Heart right ventricle (tissue), 16 donors: ENCODE measurements at regions not wholly inside any gene's neighbourhood (a gene's known extent, or its start where the extent isn't known, plus 50 kb on each side); places are given as distances from the start of the nearest gene placed in this dataset.

Source experiments
- ATAC-seq, 8 donors: fragments of 200-7000 bp; cut with Tn5 transposase; one replicate each; pipeline ENCODE4 v1.9.1; 2020; ENCODE audit warnings: mild to moderate bottlenecking in 8 of 8, moderate library complexity in 8 of 8, moderate number of reproducible peaks in 1 of 8
- DNase-seq, 2 donors: peaks; one replicate each; pipeline ENCODE4 v3.0.0-alpha.2; 2020
- H3K27ac ChIP-seq, 10 donors: fragments of 200-600 bp; sonication (generic) in 2 of 10; one replicate each; pipeline versions ENCODE4 v1.5.0 to v1.8.0; 2020 to 2022; ENCODE audit warnings: mild to moderate bottlenecking in 3 of 10
- H3K27me3 ChIP-seq, 7 donors: fragments of 200-600 bp; one replicate each; pipeline ENCODE4 v1.8.0; 2021 to 2022; ENCODE audit warnings: mild to moderate bottlenecking in 2 of 7
- H3K36me3 ChIP-seq, 9 donors: fragments of 200-600 bp; sonication (generic) in 1 of 9; one replicate each; pipeline versions ENCODE4 v1.5.0 to v1.8.0; 2020 to 2022; ENCODE audit warnings: mild to moderate bottlenecking in 2 of 9
- H3K4me1 ChIP-seq, 9 donors: fragments of 200-600 bp; sonication (generic) in 1 of 9; one replicate each; pipeline versions ENCODE4 v1.5.0 to v1.8.0; 2020 to 2022; ENCODE audit warnings: mild to moderate bottlenecking in 4 of 9
- H3K4me3 ChIP-seq, 10 donors: fragments of 200-600 bp; sonication (generic) in 2 of 10; one replicate each; pipeline versions ENCODE4 v1.5.0 to v1.8.0; 2020 to 2022; ENCODE audit warnings: mild to moderate bottlenecking in 7 of 10, moderate library complexity in 2 of 10
- H3K9me3 ChIP-seq, 11 donors: fragments of 200-600 bp in 10 of 11; sonication (generic) in 2 of 11; one replicate each; pipeline versions ENCODE4 v1.5.0 to v1.8.0; 2013 to 2022; ENCODE audit warnings: mild to moderate bottlenecking in 2 of 11, control low read depth in 1 of 11, moderate library complexity in 1 of 11
- WGBS, 2 donors: extraction: QIAGEN DNeasy Blood & Tissue Kit; methylation state at CpG; one replicate each; pipeline ENCODE4 v1.1.7; 2013; ENCODE audit warnings: inconsistent platforms in 1 of 2; 5-methylcytosine and 5-hydroxymethylcytosine counted together
- intact Hi-C, 10 donors: fragments of 100-400 bp; cut with DNase I; formaldehyde crosslinking; loops; one replicate each; pipeline versions ENCODE4 v1.11.1 to v1.14.2; 2022
- TF ChIP-seq, protein P1 (sequence below), 9 donors: fragments of 200-600 bp; sonication (generic) in 2 of 9; IDR thresholded peaks; one replicate each; pipeline versions ENCODE4 v1.5.0 to v1.8.0; 2021 to 2022; ENCODE audit warnings: antibody characterized with exemption in 9 of 9, mild to moderate bottlenecking in 5 of 9, moderate library complexity in 1 of 9
- donor health status: Arrhythmogenic right ventricular cardiomyopathy.
- donor health status: ischemic (EF 13 %, LVEDD 7.1; RV severe dilation, severe dysfunction).
- donor health status: healthy with polysubstance abuse.
- donor health status: DM: no; HTN: yes; CAD: no.
- donor health status: DM: no; HTN: no; CAD: no.
- donor health status: ischemic (EF 25% LVEDD 6.9; RV normal size, moderate dysfunction).
- donor health status: ischemic (EF 25% LVEDD 5.7; RV mildly dilated, moderate dysfunction).
- donor health status: healthy.
- donor health status: DM: yes; HTN: yes; CAD: no.
- donor health status: Ischemic cardiomyopathy.
- donor health status: ischemic (EF 35%, LVEDD 5.7; RV mildly dilated, moderate dysfunction).
- donor health status: nonischemic (EF 11% LVEDD 7.7; RV severe dilation, severe dysfunction).
- donor health status: DM: yes; HTN: yes; CAD: no.
- donor health status: PGD.
- donor health status: ischemic (EF 29% LVEDD 5.4; RV normal size, mild dysfunction).
- donor health status: nonischemic (EF 23%, LVEDD 6.1; RV moderate dilation, normal function).

DNA sequence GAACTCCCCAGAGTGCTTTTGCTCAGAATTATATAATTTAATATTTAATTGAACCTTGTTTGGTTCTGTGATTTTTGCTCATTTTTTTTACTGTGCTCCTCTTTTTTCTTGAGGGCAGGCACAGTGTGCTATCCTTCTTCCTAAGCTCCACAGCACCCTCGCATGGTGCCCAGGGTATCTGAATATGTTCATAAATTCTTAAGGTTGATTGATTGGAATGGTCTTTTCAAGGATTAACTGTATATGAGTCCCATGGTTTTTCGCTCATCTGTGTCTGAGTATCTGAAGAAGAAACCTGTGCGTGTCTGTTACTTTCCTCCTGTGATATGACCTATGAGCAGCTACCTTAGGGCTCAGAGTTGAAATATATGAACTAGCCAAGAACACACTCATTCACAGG is 393.7 kb downstream of the HLX start:
- Histone ChIP-seq H3K4me1 (peaks cover 0 to 2% (median 0%) of the 10 kb centered on the region in 9 donors), H3K27me3 (no peaks in the 10 kb centered on the region), H3K27ac (no peak overlapping the region), H3K9me3 (no peaks in the 10 kb centered on the region), H3K36me3 (no peaks in the 10 kb centered on the region), H3K4me3 (no peak overlapping the region)
- intact Hi-C loops, result loop anchor here in 5 of 10 donors (5.0 to 10.0 kb wide), 3 partner anchors 366 to 398 kb away; partner anchors contain the start of gene HLX (in 1 of the 5)
- DNase-seq (no peak), ATAC-seq (peak in 1 of 8 donors; percentile 49)
- TF ChIP-seq, protein P1, sequence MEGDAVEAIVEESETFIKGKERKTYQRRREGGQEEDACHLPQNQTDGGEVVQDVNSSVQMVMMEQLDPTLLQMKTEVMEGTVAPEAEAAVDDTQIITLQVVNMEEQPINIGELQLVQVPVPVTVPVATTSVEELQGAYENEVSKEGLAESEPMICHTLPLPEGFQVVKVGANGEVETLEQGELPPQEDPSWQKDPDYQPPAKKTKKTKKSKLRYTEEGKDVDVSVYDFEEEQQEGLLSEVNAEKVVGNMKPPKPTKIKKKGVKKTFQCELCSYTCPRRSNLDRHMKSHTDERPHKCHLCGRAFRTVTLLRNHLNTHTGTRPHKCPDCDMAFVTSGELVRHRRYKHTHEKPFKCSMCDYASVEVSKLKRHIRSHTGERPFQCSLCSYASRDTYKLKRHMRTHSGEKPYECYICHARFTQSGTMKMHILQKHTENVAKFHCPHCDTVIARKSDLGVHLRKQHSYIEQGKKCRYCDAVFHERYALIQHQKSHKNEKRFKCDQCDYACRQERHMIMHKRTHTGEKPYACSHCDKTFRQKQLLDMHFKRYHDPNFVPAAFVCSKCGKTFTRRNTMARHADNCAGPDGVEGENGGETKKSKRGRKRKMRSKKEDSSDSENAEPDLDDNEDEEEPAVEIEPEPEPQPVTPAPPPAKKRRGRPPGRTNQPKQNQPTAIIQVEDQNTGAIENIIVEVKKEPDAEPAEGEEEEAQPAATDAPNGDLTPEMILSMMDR (IDR thresholded peaks at IDR 0.05), result peak in 5 of 9 donors; percentile 8 to 51 (median 48)
- WGBS, 2 donors, result 90 to 94% methylated on average over 3 of the region's 3 CpGs

- TF ChIP-seq, protein P1 (IDR thresholded peaks at IDR 0.05), result no peak
- no peak for ATAC-seq
- Histone ChIP-seq H3K27me3 (no peaks in the 10 kb centered on the region), H3K4me3 (no peak overlapping the region), H3K27ac (no peak overlapping the region), H3K9me3 (no peaks in the 10 kb centered on the region), H3K36me3 (no peaks in the 10 kb centered on the region), H3K4me1 (no peaks in the 10 kb centered on the region)
- intact Hi-C loops, result loop anchor here in 5 of 10 donors (5.0 to 10.0 kb wide), 3 partner anchors 367 to 400 kb away; partner anchors contain the start of gene HLX (in 1 of the 5)
- WGBS, 2 donors, result 72 to 85% methylated on average over 6 of the region's 6 CpGs
- DNase-seq, result no peak
Observed at GRCh38 chr1:221274373-221274772, 395.1 kb downstream of the HLX start.

DNA sequence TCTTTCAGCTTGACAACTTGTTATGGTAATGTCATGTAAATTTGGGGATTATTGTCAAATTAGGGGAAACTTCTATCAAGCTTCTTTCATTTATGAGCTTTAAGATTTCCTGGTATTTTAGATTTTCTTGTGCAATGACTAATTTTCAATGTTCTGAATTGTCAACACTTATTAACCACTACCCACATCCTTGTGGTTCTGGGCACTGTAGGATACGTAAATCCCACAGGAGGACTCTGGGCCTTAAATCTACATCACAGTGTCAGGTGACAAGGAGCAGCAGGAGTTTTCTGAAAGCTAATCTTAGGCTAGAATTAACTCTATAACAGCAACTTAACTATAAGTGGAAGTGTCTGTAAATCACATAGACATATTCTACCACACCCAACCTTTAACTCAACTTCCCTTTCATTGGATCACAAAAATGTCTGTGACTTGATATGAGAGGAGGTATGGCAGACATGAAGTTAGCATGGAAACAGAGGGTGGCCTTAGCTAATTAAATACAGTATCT is 397.7 kb downstream of the HLX start:
- Histone ChIP-seq H3K27ac (no peak overlapping the region), H3K27me3 (no peaks in the 10 kb centered on the region), H3K4me3 (no peak overlapping the region), H3K36me3 (no peaks in the 10 kb centered on the region), H3K9me3 (peaks cover 0 to 6% (median 0%) of the 10 kb centered on the region in 11 donors), H3K4me1 (no peaks in the 10 kb centered on the region)
- no peak for ATAC-seq
- 85 to 90% methylated on average over 1 of the region's 1 CpG for WGBS, 2 donors
- DNase-seq, result no peak
- intact Hi-C loops, result loop anchor here in 5 of 10 donors (10.0 kb wide), 2 partner anchors 372 to 402 kb away; partner anchors contain the start of gene HLX (in 1 of the 5)
- TF ChIP-seq, protein P1 (IDR thresholded peaks at IDR 0.05), result no peak

GRCh38 chr1:221279146-221279545 is 399.9 kb downstream of the HLX start:
- no peaks in the 10 kb centered on the region for H3K36me3 ChIP-seq
- intact Hi-C loops, result loop anchor here in 5 of 10 donors (10.0 kb wide), 2 partner anchors 374 to 404 kb away; partner anchors contain the start of gene HLX (in 1 of the 5)
- ATAC-seq (no peak), DNase-seq (no peak)
- no peak overlapping the region for H3K4me3 ChIP-seq
- peaks cover 0 to 7% (median 0%) of the 10 kb centered on the region in 9 donors for H3K4me1 ChIP-seq
- TF ChIP-seq, protein P1 (IDR thresholded peaks at IDR 0.05), result no peak
- peaks cover 0 to 7% (median 0%) of the 10 kb centered on the region in 11 donors for H3K9me3 ChIP-seq
- no peak overlapping the region for H3K27ac ChIP-seq
- H3K27me3 ChIP-seq, result no peaks in the 10 kb centered on the region
